Activated T-cell treated with anti-CD3 and anti-CD28 coated beads, Interleukin-2, amount 50 U/mL, for 72 hours (primary cell): ENCODE measurements at regions not wholly inside any gene's neighbourhood (a gene's known extent, or its start where the extent isn't known, plus 50 kb on each side); places are given as distances from the start of the nearest gene placed in this dataset.
A peak's percentile ranks its signal among the peaks of the same experiment; 100 is the strongest.

Source experiments
- ATAC-seq, 2 donors: fragments of 150-1000 bp; cut with Tn5 transposase; replicated peaks in 1 of 2; 2 replicates each; pipeline ENCODE4 v1.10.0; 2021; ENCODE audit warnings: moderate library complexity in 2 of 2, mild to moderate bottlenecking in 1 of 2
- DNase-seq, 2 donors: peaks; one replicate each; pipeline ENCODE4 v3.0.0; 2021 to 2022; ENCODE audit warnings: mixed read lengths in 1 of 2
- H3K27ac Mint-ChIP-seq: one replicate; pipeline ENCODE4 v1.8.0; 2022; ENCODE audit warnings: mild to moderate bottlenecking, moderate library complexity, mixed read lengths
- H3K27me3 Mint-ChIP-seq: one replicate; pipeline ENCODE4 v1.8.0; 2022; ENCODE audit warnings: low read depth, mixed read lengths
- H3K36me3 Mint-ChIP-seq, 2 donors: one replicate each; pipeline ENCODE4 v1.8.0; 2022; ENCODE audit warnings: mixed read lengths in 2 of 2, mild to moderate bottlenecking in 1 of 2; ENCODE audit not compliant: insufficient read depth in 2 of 2
- H3K4me1 Mint-ChIP-seq: one replicate; pipeline ENCODE4 v1.8.0; 2022; ENCODE audit warnings: low read depth, mixed read lengths
- H3K4me3 Mint-ChIP-seq, 2 donors: one replicate each; pipeline ENCODE4 v1.8.0; 2022; ENCODE audit warnings: mild to moderate bottlenecking in 2 of 2, mixed read lengths in 2 of 2, moderate library complexity in 2 of 2
- H3K9me3 Mint-ChIP-seq, 2 donors: one replicate each; pipeline ENCODE4 v1.8.0; 2022; ENCODE audit warnings: mixed read lengths in 2 of 2

GRCh38 chrY:13082748-13083147 is 178.1 kb downstream of the DDX3Y start:
- no peak overlapping the region for H3K4me3 Mint-ChIP-seq
- no peaks in the 10 kb centered on the region for H3K4me1 Mint-ChIP-seq
- no peak overlapping the region for H3K27ac Mint-ChIP-seq
- H3K27me3 Mint-ChIP-seq = no peaks in the 10 kb centered on the region
- DNase-seq (no peak), ATAC-seq (no peak)
- no peaks in the 10 kb centered on the region for H3K9me3 Mint-ChIP-seq
- H3K36me3 Mint-ChIP-seq = no peaks in the 10 kb centered on the region

- Mint-ChIP-seq H3K4me1 (no peaks in the 10 kb centered on the region), H3K9me3 (peaks cover 0 to 2% of the 10 kb centered on the region in 2 donors), H3K4me3 (no peak overlapping the region), H3K27me3 (no peaks in the 10 kb centered on the region), H3K36me3 (peaks cover 0 to 5% of the 10 kb centered on the region in 2 donors), H3K27ac (no peak overlapping the region)
- DNase-seq (no peak), ATAC-seq (no peak)
These were observed 186.9 kb downstream of the DDX3Y start for GRCh38 chrY:13091575-13091974.

GRCh38 chrY:13092986-13093385 is 188.3 kb downstream of the DDX3Y start:
- H3K9me3 Mint-ChIP-seq = peaks cover 0 to 2% of the 10 kb centered on the region in 2 donors
- DNase-seq (no peak), ATAC-seq (no peak)
- no peaks in the 10 kb centered on the region for H3K27me3 Mint-ChIP-seq
- peaks cover 0 to 5% of the 10 kb centered on the region in 2 donors for H3K36me3 Mint-ChIP-seq
- no peak overlapping the region for H3K27ac Mint-ChIP-seq
- H3K4me1 Mint-ChIP-seq = no peaks in the 10 kb centered on the region
- no peak overlapping the region for H3K4me3 Mint-ChIP-seq

- no peak for ATAC-seq
These were observed 188.8 kb downstream of the DDX3Y start for GRCh38 chrY:13093461-13093860.

GRCh38 chrY:13094411-13094810 is 189.7 kb downstream of the DDX3Y start:
- Mint-ChIP-seq H3K27me3 (no peaks in the 10 kb centered on the region), H3K4me3 (peak overlapping the region in 1 of 2 donors; percentile 59), H3K4me1 (no peaks in the 10 kb centered on the region), H3K9me3 (peaks cover 0 to 7% of the 10 kb centered on the region in 2 donors), H3K27ac (peak overlapping the region; percentile 70), H3K36me3 (peaks cover 0 to 5% of the 10 kb centered on the region in 2 donors)
- DNase-seq (peak in 1 of 2 donors; percentile 55), ATAC-seq (peak in 1 of 2 donors; percentile 92)

More at GRCh38 chrY:13093461-13093860, 188.8 kb downstream of the DDX3Y start:
- H3K27ac Mint-ChIP-seq = no peak overlapping the region
- no peaks in the 10 kb centered on the region for H3K27me3 Mint-ChIP-seq
- H3K9me3 Mint-ChIP-seq = peaks cover 0 to 4% of the 10 kb centered on the region in 2 donors
- DNase-seq = no peak
- H3K36me3 Mint-ChIP-seq = peaks cover 0 to 5% of the 10 kb centered on the region in 2 donors
- H3K4me3 Mint-ChIP-seq = peak overlapping the region in 1 of 2 donors; percentile 12
- H3K4me1 Mint-ChIP-seq = no peaks in the 10 kb centered on the region

- DNase-seq = no peak
- Mint-ChIP-seq H3K36me3 (peaks cover 0 to 6% of the 10 kb centered on the region in 2 donors), H3K27ac (peak overlapping the region; percentile 4), H3K4me3 (peak overlapping the region in 1 of 2 donors; percentile 59), H3K9me3 (peaks cover 0 to 7% of the 10 kb centered on the region in 2 donors), H3K4me1 (no peaks in the 10 kb centered on the region), H3K27me3 (no peaks in the 10 kb centered on the region)
- peak in 1 of 2 donors; percentile 68 for ATAC-seq
These were observed 190.4 kb downstream of the DDX3Y start for GRCh38 chrY:13094904-13095600.

GRCh38 chrY:13126881-13127456 is 222.3 kb downstream of the DDX3Y start:
- H3K27ac Mint-ChIP-seq = no peak overlapping the region
- no peaks in the 10 kb centered on the region for H3K4me1 Mint-ChIP-seq
- H3K27me3 Mint-ChIP-seq = no peaks in the 10 kb centered on the region
- no peaks in the 10 kb centered on the region for H3K9me3 Mint-ChIP-seq
- peak in 1 of 2 donors; percentile 1 for DNase-seq
- no peak overlapping the region for H3K4me3 Mint-ChIP-seq
- no peaks in the 10 kb centered on the region for H3K36me3 Mint-ChIP-seq
- ATAC-seq = peak in 1 of 2 donors; percentile 48

- H3K4me1 Mint-ChIP-seq = no peaks in the 10 kb centered on the region
- H3K27me3 Mint-ChIP-seq = no peaks in the 10 kb centered on the region
- ATAC-seq = no peak
- H3K4me3 Mint-ChIP-seq = no peak overlapping the region
- no peaks in the 10 kb centered on the region for H3K36me3 Mint-ChIP-seq
- H3K9me3 Mint-ChIP-seq = no peaks in the 10 kb centered on the region
- peak overlapping the region; percentile 33 for H3K27ac Mint-ChIP-seq
- no peak for DNase-seq
These were observed 222.8 kb downstream of the DDX3Y start for GRCh38 chrY:13127476-13127875.

- no peak for ATAC-seq
- Mint-ChIP-seq H3K27ac (no peak overlapping the region), H3K9me3 (no peaks in the 10 kb centered on the region), H3K4me3 (peak overlapping the region in 1 of 2 donors; percentile 51), H3K36me3 (no peaks in the 10 kb centered on the region), H3K4me1 (no peaks in the 10 kb centered on the region), H3K27me3 (no peaks in the 10 kb centered on the region)
- no peak for DNase-seq
These were observed 244.5 kb downstream of the DDX3Y start for GRCh38 chrY:13149148-13149547.

GRCh38 chrY:13167698-13168097 is 263.0 kb downstream of the DDX3Y start:
- ATAC-seq (no peak), DNase-seq (no peak)
- Mint-ChIP-seq H3K27me3 (no peaks in the 10 kb centered on the region), H3K4me1 (no peaks in the 10 kb centered on the region), H3K27ac (no peak overlapping the region), H3K36me3 (peaks cover 0 to 6% of the 10 kb centered on the region in 2 donors), H3K4me3 (no peak overlapping the region), H3K9me3 (peaks cover 0 to 4% of the 10 kb centered on the region in 2 donors)

GRCh38 chrY:13168257-13168656 is 263.6 kb downstream of the DDX3Y start:
- DNase-seq = peak in 1 of 2 donors; percentile 8
- ATAC-seq = peak in 1 of 2 donors; percentile 93
- Mint-ChIP-seq H3K27ac (no peak overlapping the region), H3K4me3 (no peak overlapping the region), H3K27me3 (no peaks in the 10 kb centered on the region), H3K4me1 (no peaks in the 10 kb centered on the region), H3K36me3 (peaks cover 0 to 3% of the 10 kb centered on the region in 2 donors), H3K9me3 (peaks cover 0 to under 1% of the 10 kb centered on the region in 2 donors)
